ENCODE measurements at regions not wholly inside any gene's neighbourhood (a gene's known extent, or its start where the extent isn't known, plus 50 kb on each side); places are given as distances from the start of the nearest gene placed in this dataset.

DNA sequence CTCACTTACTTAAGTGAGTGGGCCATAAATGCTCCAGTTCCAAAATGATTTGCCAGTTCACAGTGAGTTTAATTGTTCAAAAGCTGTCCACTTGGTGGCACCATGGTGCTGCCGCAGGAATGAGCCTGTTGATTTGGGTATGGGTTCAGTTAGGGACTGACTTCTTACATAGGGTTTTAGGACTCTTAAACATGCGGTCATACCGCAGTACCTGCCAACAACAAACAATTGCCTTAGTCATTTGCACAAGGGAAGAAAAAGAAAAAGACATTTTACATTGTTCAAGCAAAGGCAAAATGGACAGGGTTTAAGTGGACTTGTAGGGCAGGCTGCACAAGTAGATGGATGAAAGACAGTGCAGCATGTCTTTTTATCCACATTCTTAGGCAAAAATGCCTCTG, 80.0 kb upstream of the DBX2 start:
- no peak for TF ChIP-seq EZH2 (IDR thresholded peaks at IDR 0.05; ENCODE audit: insufficient read depth, poor library complexity, severe bottlenecking)
- TF ChIP-seq EZH2phosphoT487 (IDR thresholded peaks at IDR 0.05; ENCODE audit: insufficient read depth, low read depth), result no peak
